ENCODE measurements at regions not wholly inside any gene's neighbourhood (a gene's known extent, or its start where the extent isn't known, plus 50 kb on each side); places are given as distances from the start of the nearest gene placed in this dataset.
A peak's percentile ranks its signal among the peaks of the same experiment; 100 is the strongest.
"Not testable (repeated sequence)": the region's sequence is repeated elsewhere in the genome, so short reads cannot be mapped to it uniquely, and the experiment has no call there.

DNA sequence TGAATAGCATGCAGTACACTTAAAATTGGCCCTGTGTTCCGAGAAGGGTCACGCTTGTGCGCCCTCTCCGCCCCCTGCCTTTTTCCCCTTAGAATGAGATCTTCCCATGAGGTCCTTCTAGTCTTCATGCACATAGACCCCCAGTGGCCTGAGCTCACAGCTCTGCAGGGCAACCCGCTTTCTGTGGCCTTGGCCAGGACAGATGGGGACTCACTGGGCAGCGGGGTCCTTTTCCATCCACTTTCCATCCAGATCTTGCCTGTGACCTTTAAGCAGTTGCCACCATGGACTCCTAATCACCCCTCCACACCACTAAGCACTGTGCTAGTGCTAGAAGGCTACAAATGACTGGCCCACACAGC is 244.4 kb downstream of the UACA start:
- DNase-seq, result no peak
- peaks cover 1% of the 10 kb centered on the region for H3K27me3 Mint-ChIP-seq (ENCODE audit: low read depth)
- no peaks in the 10 kb centered on the region for H3K36me3 Mint-ChIP-seq (ENCODE audit: insufficient read depth)
- no peaks in the 10 kb centered on the region for H3K9me3 Mint-ChIP-seq
- peaks cover 3% of the 10 kb centered on the region for H3K4me1 Mint-ChIP-seq (ENCODE audit: low read depth)
- no peak overlapping the region for H3K4me3 Mint-ChIP-seq
- ATAC-seq, result no peak

DNA sequence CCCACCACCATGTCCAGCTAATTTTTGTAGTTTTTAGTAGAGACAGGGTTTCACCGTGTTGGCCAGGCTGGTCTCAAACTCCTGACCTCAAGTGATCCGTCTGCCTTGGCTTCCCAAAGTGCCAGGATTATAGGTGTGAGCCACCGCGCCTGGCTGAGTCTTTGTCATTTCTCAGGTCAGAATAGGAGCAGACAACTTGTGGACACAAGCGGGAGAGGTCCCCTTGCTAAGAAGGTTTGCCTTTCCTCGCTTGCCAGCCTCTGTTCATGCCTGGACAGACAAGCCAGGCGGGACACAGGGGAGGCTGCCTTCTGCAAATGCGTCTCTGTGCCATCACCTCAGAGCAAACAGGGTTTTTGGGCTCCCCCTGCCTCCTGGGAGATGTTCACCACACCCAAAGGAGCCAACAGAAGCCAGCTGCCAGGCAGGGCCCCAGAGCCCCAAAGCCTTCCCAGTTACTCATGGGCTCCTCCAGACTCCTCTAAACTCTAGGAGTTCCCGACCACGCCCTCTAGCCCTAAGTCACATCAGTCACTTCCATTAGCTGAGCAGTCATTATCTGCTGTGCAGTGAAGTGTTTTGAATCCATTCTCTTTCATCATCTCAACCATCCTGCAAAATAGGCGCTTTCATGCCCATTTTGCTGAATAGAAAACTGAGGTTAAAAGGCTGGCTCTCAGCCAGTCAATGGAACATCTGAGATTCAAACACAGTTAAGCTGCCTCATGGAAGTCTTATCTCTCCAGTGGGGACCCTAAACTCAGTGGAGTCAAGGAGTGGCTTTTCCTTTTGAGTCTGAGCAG is 245.0 kb downstream of the UACA start:
- no peak overlapping the region for H3K4me3 Mint-ChIP-seq
- no peaks in the 10 kb centered on the region for H3K9me3 Mint-ChIP-seq
- DNase-seq, result no peak
- H3K27me3 Mint-ChIP-seq (ENCODE audit: low read depth), result peaks cover 1% of the 10 kb centered on the region
- no peak for ATAC-seq
- H3K4me1 Mint-ChIP-seq (ENCODE audit: low read depth), result peaks cover 3% of the 10 kb centered on the region
- no peaks in the 10 kb centered on the region for H3K36me3 Mint-ChIP-seq (ENCODE audit: insufficient read depth)

DNA sequence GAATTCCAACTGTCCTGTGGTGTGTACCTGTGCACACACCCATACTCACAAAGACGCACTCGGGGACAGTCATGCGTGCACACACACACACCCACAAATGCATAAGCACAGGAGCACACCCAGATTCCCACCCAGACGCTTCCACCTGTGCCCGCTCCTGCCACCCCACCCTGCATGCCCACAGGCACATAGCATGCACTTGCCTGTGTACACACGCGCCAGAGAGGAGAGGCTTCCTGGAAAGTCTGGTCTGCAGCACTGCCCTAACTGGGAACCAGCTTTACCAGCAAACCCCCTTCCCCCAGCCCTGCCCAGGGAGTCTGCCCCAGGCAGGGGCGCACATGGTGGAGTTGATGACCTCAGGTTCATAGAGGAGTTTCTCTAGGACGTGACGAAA is 246.2 kb downstream of the UACA start:
- no peak overlapping the region for H3K4me3 Mint-ChIP-seq
- no peak for DNase-seq
- H3K4me1 Mint-ChIP-seq (ENCODE audit: low read depth), result peaks cover 3% of the 10 kb centered on the region
- H3K36me3 Mint-ChIP-seq (ENCODE audit: insufficient read depth), result no peaks in the 10 kb centered on the region
- no peak for ATAC-seq
- H3K27me3 Mint-ChIP-seq (ENCODE audit: low read depth), result peaks cover 1% of the 10 kb centered on the region
- H3K9me3 Mint-ChIP-seq, result peaks cover 2% of the 10 kb centered on the region

DNA sequence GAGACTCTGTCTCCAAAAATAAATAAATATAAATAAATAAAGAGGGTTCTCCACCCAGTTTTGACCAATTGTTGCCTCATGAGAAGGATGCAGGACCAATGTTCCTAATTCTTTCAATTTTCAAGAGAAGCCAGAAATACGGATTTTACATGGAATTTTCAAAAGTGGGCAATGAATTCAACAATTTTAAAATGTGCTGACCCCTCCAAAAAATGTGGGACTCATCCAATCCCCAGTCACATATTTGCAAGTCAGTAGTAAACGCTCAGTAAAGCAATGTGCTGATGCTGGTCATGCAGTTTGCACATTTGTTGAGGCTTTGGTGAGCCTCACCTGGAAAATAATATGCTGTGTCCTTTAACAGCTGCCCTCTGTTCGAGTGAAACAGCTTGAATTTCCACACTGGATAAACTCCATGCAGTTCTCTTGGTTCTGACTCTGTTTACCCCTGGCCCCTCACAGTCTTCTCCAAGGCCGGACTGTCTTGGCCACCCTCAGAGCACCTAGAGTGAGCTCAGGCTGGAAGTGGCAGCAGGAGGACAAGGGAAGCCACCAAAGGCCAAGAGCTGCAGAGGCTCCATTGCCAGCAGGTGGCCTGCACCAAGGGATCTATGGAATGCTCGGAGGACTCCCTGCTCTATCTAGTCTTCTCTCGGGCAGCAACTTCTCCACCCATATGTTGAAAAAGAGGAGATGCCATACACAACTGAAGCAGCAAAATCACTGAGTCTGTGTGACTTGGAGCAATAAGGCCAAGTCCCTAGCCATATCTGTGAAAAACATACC is 246.8 kb downstream of the UACA start:
- DNase-seq (no peak), ATAC-seq (no peak)
- no peaks in the 10 kb centered on the region for H3K36me3 Mint-ChIP-seq (ENCODE audit: insufficient read depth)
- H3K9me3 Mint-ChIP-seq, result peaks cover 6% of the 10 kb centered on the region
- no peak overlapping the region for H3K4me3 Mint-ChIP-seq
- H3K4me1 Mint-ChIP-seq (ENCODE audit: low read depth), result peaks cover 3% of the 10 kb centered on the region
- peaks cover 1% of the 10 kb centered on the region for H3K27me3 Mint-ChIP-seq (ENCODE audit: low read depth)

DNA sequence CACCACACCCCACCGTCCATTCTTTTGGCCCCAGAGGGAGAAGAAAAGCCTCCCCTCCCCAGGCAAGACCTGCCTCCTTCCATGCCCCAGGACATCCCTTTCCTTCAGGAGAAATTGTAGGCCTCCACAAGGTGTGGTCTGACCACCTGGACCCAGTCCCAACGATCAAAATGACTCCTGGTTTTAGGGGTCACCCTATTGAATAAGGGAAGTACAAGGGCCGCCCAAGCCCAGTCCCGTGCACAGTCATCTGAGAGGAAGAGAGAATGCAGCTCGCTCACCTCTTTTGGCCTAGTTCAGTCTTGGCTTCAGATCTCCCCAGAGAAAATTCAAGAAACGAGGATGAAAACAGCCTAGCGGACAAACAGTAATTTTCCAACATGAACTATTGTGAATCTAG is 249.1 kb downstream of the UACA start:
- H3K27me3 Mint-ChIP-seq (ENCODE audit: low read depth), result peaks cover 1% of the 10 kb centered on the region
- H3K4me1 Mint-ChIP-seq (ENCODE audit: low read depth), result peaks cover 7% of the 10 kb centered on the region
- no peak overlapping the region for H3K4me3 Mint-ChIP-seq
- H3K36me3 Mint-ChIP-seq (ENCODE audit: insufficient read depth), result no peaks in the 10 kb centered on the region
- peaks cover 22% of the 10 kb centered on the region for H3K9me3 Mint-ChIP-seq
- DNase-seq, result no peak
- no peak for ATAC-seq

DNA sequence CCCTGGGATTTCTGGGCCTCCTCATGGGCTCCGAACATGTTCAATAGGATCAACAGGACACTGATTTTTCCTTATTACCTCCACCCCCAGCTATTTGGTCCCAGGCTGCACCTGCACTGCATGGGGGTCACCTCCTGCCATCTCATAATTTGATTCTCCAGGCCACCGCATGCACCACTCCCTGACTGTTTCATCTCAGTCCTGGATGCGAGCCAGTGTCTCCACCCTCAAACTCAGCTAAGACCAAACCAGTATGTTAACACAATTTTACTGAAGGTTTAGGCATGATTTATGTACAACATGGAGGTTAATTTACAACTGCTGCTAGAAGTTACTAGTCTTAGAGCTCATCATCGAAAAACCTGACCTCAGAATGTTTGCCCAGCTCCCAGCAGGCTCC is 249.5 kb downstream of the UACA start:
- no peak overlapping the region for H3K4me3 Mint-ChIP-seq

DNA sequence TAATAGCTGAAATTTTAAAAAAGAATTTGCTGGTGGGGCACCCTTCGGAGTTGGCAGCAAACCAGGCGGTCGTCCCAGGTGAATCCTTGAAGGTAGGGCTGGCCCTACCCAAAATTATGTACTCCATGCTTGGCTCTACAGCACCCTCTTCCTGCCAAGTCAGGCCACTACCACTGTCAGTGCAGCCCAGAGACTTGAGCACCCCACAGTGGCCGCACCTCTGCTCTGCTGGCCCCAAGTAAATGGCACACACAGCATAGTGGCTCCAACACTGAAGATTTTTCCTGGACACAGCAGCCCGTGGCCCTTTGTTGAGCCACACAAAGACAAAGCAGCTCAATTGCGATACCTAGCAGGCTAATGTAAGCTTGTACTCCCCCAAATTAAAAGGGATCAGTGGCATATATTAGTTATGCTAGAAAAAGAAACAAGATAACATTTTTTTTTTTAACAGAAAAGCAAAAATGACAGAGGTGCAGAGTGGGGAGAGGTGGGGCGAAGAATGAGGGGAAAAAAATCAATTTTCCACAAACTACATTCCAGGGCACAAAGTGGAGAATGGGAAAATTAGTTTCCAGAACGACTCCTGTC is 250.5 kb downstream of the UACA start:
- ATAC-seq (peak; percentile 75 to 76), DNase-seq (peak; percentile 52)
- no peak overlapping the region for H3K4me3 Mint-ChIP-seq
- H3K9me3 Mint-ChIP-seq, result peaks cover 22% of the 10 kb centered on the region
- H3K27me3 Mint-ChIP-seq (ENCODE audit: low read depth), result no peaks in the 10 kb centered on the region
- no peaks in the 10 kb centered on the region for H3K36me3 Mint-ChIP-seq (ENCODE audit: insufficient read depth)
- H3K4me1 Mint-ChIP-seq (ENCODE audit: low read depth), result peaks cover 20% of the 10 kb centered on the region

More for the DNA sequence above, 249.5 kb downstream of the UACA start:
- no peak for DNase-seq
- Mint-ChIP-seq H3K27me3 (ENCODE audit: low read depth) (no peaks in the 10 kb centered on the region), H3K9me3 (peaks cover 22% of the 10 kb centered on the region), H3K36me3 (ENCODE audit: insufficient read depth) (no peaks in the 10 kb centered on the region), H3K4me1 (ENCODE audit: low read depth) (peaks cover 12% of the 10 kb centered on the region)
- no peak for ATAC-seq

DNA sequence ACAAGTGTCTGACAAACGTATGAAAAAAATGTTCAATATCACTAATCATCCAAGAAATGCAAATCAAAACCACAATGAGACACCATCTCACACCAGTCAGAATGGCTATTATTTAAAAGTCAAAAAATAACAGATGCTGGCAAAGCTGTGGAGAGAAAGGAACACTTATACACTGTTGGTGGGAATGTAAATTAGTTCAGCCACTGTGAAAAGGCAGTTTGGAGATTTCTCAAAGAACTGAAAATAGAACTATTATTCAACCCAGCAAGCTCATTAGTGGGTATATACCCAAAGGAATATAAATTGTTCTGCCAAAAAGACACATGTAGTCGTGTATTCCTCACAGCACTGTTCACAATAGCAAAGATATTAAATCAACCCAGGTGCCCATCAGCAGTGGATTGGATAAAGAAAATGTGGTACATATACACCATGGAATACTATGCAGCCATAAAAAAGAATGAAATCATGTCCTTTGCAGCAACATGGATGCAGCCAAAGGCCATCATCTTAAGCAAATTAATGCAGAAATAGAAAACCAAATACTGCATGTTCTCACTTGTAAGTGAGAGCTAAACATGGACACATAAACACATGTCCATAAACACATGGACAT is 251.3 kb downstream of the UACA start:
- H3K36me3 Mint-ChIP-seq (ENCODE audit: insufficient read depth); ATAC-seq; DNase-seq; H3K4me3 Mint-ChIP-seq; H3K27me3 Mint-ChIP-seq (ENCODE audit: low read depth): not testable (repeated sequence)
- H3K4me1 Mint-ChIP-seq (ENCODE audit: low read depth), result peaks cover 22% of the 10 kb centered on the region
- H3K9me3 Mint-ChIP-seq, result peaks cover 22% of the 10 kb centered on the region

DNA sequence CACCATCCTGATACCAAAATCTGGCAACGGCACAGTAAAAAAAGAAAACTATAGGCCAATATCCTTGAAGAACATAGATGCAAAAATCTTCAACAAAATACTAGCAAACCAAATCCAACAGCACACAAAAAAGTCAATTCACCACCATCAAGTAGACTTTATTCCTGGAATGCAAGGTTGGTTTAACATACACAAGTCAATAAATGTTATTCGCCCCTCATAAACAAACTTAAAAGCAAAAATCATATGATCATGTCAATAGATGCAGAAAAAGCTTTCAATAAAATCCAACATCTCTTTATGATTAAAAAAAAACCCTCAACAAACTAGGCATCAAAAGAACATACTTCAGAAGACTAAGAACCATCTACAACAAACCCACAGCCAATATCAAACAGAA is 252.9 kb downstream of the UACA start:
- Mint-ChIP-seq H3K4me3 (no peak overlapping the region), H3K27me3 (ENCODE audit: low read depth) (no peaks in the 10 kb centered on the region), H3K4me1 (ENCODE audit: low read depth) (peaks cover 25% of the 10 kb centered on the region), H3K9me3 (peaks cover 26% of the 10 kb centered on the region), H3K36me3 (ENCODE audit: insufficient read depth) (no peaks in the 10 kb centered on the region)
- no peak for ATAC-seq
- DNase-seq, result no peak

DNA sequence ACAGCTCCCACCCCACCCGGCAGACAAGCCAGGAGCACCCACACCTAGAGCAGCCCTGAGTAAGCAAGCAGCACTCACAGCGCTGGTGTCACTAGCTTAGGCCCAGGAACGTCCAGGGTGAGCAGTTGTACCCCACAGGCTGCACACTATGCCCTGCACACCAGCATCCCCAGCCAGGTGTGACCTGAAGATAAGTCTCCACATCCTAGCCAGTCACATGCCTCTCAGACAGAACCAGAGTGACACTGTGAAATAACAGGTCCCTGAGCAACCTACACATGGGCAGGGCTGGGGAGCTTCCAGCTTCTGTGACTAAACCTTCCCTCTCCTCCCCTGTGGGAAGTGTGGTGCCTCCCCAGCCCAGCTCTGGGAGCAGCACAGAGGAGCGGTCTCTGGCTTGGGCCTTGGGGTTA is 253.6 kb downstream of the UACA start:
- no peak for ATAC-seq
- Mint-ChIP-seq H3K4me1 (ENCODE audit: low read depth) (peaks cover 31% of the 10 kb centered on the region), H3K27me3 (ENCODE audit: low read depth) (no peaks in the 10 kb centered on the region), H3K36me3 (ENCODE audit: insufficient read depth) (no peaks in the 10 kb centered on the region), H3K9me3 (peaks cover 26% of the 10 kb centered on the region), H3K4me3 (no peak overlapping the region)
- DNase-seq, result no peak

DNA sequence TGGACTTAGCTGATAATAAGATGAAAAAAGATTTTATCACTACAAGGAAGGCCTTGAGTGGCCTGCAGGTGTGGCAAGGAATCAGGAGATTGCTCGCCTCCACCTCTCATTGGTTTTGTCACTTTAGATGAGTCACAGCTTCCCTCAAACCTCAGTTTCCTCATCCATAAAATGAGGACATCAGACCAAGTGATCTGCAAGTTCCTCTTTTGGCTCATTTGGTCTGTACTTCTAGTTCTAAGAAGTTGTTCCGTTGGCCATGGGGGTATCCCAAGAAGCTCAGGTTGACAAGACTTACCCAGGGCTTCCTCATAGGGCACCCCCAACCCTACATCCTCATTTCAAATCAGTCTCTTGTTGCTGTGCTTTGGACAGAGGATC is 254.1 kb downstream of the UACA start:
- ATAC-seq, result no peak
- DNase-seq, result no peak
- peaks cover 36% of the 10 kb centered on the region for H3K4me1 Mint-ChIP-seq (ENCODE audit: low read depth)

DNA sequence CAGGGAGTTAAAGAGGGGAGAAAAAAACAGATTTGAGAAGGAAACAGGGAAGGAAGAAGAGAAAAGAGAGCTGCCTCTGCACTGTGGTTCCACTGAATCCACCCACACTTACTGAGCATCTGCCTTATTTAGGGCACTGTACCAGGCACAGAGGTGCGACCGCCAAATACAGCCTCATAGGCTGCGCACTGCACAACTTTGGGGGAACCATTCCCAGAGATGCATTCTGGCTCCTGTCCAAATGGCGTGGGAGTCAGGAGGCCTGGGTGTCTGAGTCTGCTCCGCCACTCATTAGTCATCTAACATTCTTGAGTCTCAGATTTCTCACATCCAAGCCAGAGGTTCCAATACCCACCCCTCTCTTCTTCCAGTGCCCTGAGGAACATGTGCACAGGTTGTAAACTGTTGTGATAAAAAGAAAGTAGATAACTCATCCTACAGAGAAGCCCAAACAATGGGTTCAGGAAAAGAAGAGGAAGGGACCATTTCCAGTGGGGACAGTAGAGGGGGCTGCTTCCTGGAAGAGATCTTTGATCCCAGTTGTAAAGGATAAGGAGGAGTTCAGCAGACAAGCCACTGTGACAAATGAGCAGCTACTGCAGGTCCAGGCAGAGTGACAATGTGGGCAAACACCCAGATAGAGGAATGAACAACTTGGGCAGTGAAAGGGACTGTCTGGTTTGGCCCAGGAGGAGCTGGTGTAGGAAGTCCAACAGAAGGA is 254.6 kb downstream of the UACA start:
- ATAC-seq, result peak; percentile 40 to 47
- H3K36me3 Mint-ChIP-seq (ENCODE audit: insufficient read depth), result no peaks in the 10 kb centered on the region
- DNase-seq, result no peak
- peaks cover 41% of the 10 kb centered on the region for H3K4me1 Mint-ChIP-seq (ENCODE audit: low read depth)
- no peak overlapping the region for H3K4me3 Mint-ChIP-seq
- H3K27me3 Mint-ChIP-seq (ENCODE audit: low read depth), result no peaks in the 10 kb centered on the region
- peaks cover 26% of the 10 kb centered on the region for H3K9me3 Mint-ChIP-seq

More for the DNA sequence above, 254.1 kb downstream of the UACA start:
- H3K27me3 Mint-ChIP-seq (ENCODE audit: low read depth), result no peaks in the 10 kb centered on the region
- H3K9me3 Mint-ChIP-seq, result peaks cover 26% of the 10 kb centered on the region
- no peak overlapping the region for H3K4me3 Mint-ChIP-seq
- no peaks in the 10 kb centered on the region for H3K36me3 Mint-ChIP-seq (ENCODE audit: insufficient read depth)

DNA sequence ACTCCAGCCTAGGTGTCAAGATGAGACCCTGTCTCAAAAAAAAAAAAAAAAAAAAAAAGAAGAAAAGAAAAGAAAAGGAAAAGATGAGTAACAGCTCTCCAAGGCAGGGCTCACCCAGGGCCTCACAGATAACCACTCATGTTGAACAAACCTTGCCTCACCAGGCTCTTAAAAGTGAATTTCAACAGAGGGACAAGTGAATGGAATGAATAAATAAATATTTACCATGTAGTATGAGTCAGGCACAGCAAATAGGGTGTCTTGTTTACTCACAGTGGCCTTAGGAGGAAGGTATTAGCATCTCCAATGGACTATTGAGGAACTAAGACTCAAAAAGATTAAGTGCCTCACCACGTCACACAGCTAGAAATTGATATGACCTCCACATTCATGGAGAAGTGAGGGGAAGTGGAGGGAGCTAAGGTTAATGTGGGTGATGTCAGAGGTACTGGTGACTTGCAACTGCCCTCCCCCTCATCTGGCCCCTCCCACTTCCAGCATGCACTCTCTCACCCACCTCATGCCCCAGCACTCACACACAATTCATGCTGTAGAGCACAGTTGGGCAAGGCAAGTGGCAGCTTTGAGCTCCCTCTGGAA is 255.5 kb downstream of the UACA start:
- peaks cover 26% of the 10 kb centered on the region for H3K9me3 Mint-ChIP-seq
- ATAC-seq, result no peak
- H3K4me3 Mint-ChIP-seq, result no peak overlapping the region
- DNase-seq, result no peak
- peaks cover 50% of the 10 kb centered on the region for H3K4me1 Mint-ChIP-seq (ENCODE audit: low read depth)
- H3K27me3 Mint-ChIP-seq (ENCODE audit: low read depth), result no peaks in the 10 kb centered on the region
- no peaks in the 10 kb centered on the region for H3K36me3 Mint-ChIP-seq (ENCODE audit: insufficient read depth)

All from activated T-cell treated with anti-CD3 and anti-CD28 coated beads, Interleukin-2, amount 50 U/mL, for 4 hours (primary cell).